Heart right ventricle (tissue), 16 donors: ENCODE measurements at regions not wholly inside any gene's neighbourhood (a gene's known extent, or its start where the extent isn't known, plus 50 kb on each side); places are given as distances from the start of the nearest gene placed in this dataset.
"Not testable (repeated sequence)": the region's sequence is repeated elsewhere in the genome, so short reads cannot be mapped to it uniquely, and the experiment has no call there.

Experiments
- ATAC-seq, 8 donors: fragments of 200-7000 bp; cut with Tn5 transposase; one replicate each; pipeline ENCODE4 v1.9.1; 2020; ENCODE audit warnings: mild to moderate bottlenecking in 8 of 8, moderate library complexity in 8 of 8, moderate number of reproducible peaks in 1 of 8
- DNase-seq, 2 donors: peaks; one replicate each; pipeline ENCODE4 v3.0.0-alpha.2; 2020
- H3K27ac ChIP-seq, 10 donors: fragments of 200-600 bp; sonication (generic) in 2 of 10; one replicate each; pipeline versions ENCODE4 v1.5.0 to v1.8.0; 2020 to 2022; ENCODE audit warnings: mild to moderate bottlenecking in 3 of 10
- H3K27me3 ChIP-seq, 7 donors: fragments of 200-600 bp; one replicate each; pipeline ENCODE4 v1.8.0; 2021 to 2022; ENCODE audit warnings: mild to moderate bottlenecking in 2 of 7
- H3K36me3 ChIP-seq, 9 donors: fragments of 200-600 bp; sonication (generic) in 1 of 9; one replicate each; pipeline versions ENCODE4 v1.5.0 to v1.8.0; 2020 to 2022; ENCODE audit warnings: mild to moderate bottlenecking in 2 of 9
- H3K4me1 ChIP-seq, 9 donors: fragments of 200-600 bp; sonication (generic) in 1 of 9; one replicate each; pipeline versions ENCODE4 v1.5.0 to v1.8.0; 2020 to 2022; ENCODE audit warnings: mild to moderate bottlenecking in 4 of 9
- H3K4me3 ChIP-seq, 10 donors: fragments of 200-600 bp; sonication (generic) in 2 of 10; one replicate each; pipeline versions ENCODE4 v1.5.0 to v1.8.0; 2020 to 2022; ENCODE audit warnings: mild to moderate bottlenecking in 7 of 10, moderate library complexity in 2 of 10
- H3K9me3 ChIP-seq, 11 donors: fragments of 200-600 bp in 10 of 11; sonication (generic) in 2 of 11; one replicate each; pipeline versions ENCODE4 v1.5.0 to v1.8.0; 2013 to 2022; ENCODE audit warnings: mild to moderate bottlenecking in 2 of 11, control low read depth in 1 of 11, moderate library complexity in 1 of 11
- CTCF ChIP-seq, 9 donors: fragments of 200-600 bp; sonication (generic) in 2 of 9; IDR thresholded peaks; one replicate each; pipeline versions ENCODE4 v1.5.0 to v1.8.0; 2021 to 2022; ENCODE audit warnings: antibody characterized with exemption in 9 of 9, mild to moderate bottlenecking in 5 of 9, moderate library complexity in 1 of 9
- WGBS, 2 donors: extraction: QIAGEN DNeasy Blood & Tissue Kit; methylation state at CpG; one replicate each; pipeline ENCODE4 v1.1.7; 2013; ENCODE audit warnings: inconsistent platforms in 1 of 2; 5-methylcytosine and 5-hydroxymethylcytosine counted together
- intact Hi-C, 10 donors: fragments of 100-400 bp; cut with DNase I; formaldehyde crosslinking; loops; one replicate each; pipeline versions ENCODE4 v1.11.1 to v1.14.2; 2022
- donor health status: Arrhythmogenic right ventricular cardiomyopathy.
- donor health status: ischemic (EF 13 %, LVEDD 7.1; RV severe dilation, severe dysfunction).
- donor health status: healthy with polysubstance abuse.
- donor health status: DM: no; HTN: yes; CAD: no.
- donor health status: DM: no; HTN: no; CAD: no.
- donor health status: ischemic (EF 25% LVEDD 6.9; RV normal size, moderate dysfunction).
- donor health status: ischemic (EF 25% LVEDD 5.7; RV mildly dilated, moderate dysfunction).
- donor health status: healthy.
- donor health status: DM: yes; HTN: yes; CAD: no.
- donor health status: Ischemic cardiomyopathy.
- donor health status: ischemic (EF 35%, LVEDD 5.7; RV mildly dilated, moderate dysfunction).
- donor health status: nonischemic (EF 11% LVEDD 7.7; RV severe dilation, severe dysfunction).
- donor health status: DM: yes; HTN: yes; CAD: no.
- donor health status: PGD.
- donor health status: ischemic (EF 29% LVEDD 5.4; RV normal size, mild dysfunction).
- donor health status: nonischemic (EF 23%, LVEDD 6.1; RV moderate dilation, normal function).

GRCh38 chr2:31765078-31765945, 184.6 kb upstream of the SRD5A2 start:
- intact Hi-C loops: no loop called here
- ATAC-seq (no peak), DNase-seq (no peak)
- peaks cover 0 to 8% (median 0%) of the 10 kb centered on the region in 11 donors for H3K9me3 ChIP-seq
- no peak overlapping the region for H3K4me3 ChIP-seq
- 50 to 55% methylated on average over 2 of the region's 2 CpGs for WGBS, 2 donors
- H3K27me3 ChIP-seq: no peaks in the 10 kb centered on the region
- H3K4me1 ChIP-seq: no peaks in the 10 kb centered on the region
- H3K36me3 ChIP-seq: no peaks in the 10 kb centered on the region
- H3K27ac ChIP-seq: no peak overlapping the region
- no peak for TF ChIP-seq CTCF (IDR thresholded peaks at IDR 0.05)

- H3K9me3 ChIP-seq: peaks cover 0 to 17% (median 0%) of the 10 kb centered on the region in 11 donors
- no peak for DNase-seq
- no peak for ATAC-seq
- no peaks in the 10 kb centered on the region for H3K4me1 ChIP-seq
- H3K4me3 ChIP-seq: no peak overlapping the region
- H3K27me3 ChIP-seq: no peaks in the 10 kb centered on the region
- intact Hi-C loops: no loop called here
- H3K36me3 ChIP-seq: no peaks in the 10 kb centered on the region
- 74 to 80% methylated on average over 2 of the region's 2 CpGs for WGBS, 2 donors
- H3K27ac ChIP-seq: no peak overlapping the region
- TF ChIP-seq CTCF (IDR thresholded peaks at IDR 0.05): no peak
Measured at GRCh38 chr2:31764169-31764568, 183.4 kb upstream of the SRD5A2 start.

- Histone ChIP-seq H3K36me3 (no peaks in the 10 kb centered on the region), H3K9me3 (peaks cover 0 to 17% (median 0%) of the 10 kb centered on the region in 11 donors), H3K27me3 (no peaks in the 10 kb centered on the region), H3K27ac (no peak overlapping the region), H3K4me1 (no peaks in the 10 kb centered on the region), H3K4me3 (no peak overlapping the region)
- no peak for DNase-seq
- intact Hi-C loops: no loop called here
- TF ChIP-seq CTCF (IDR thresholded peaks at IDR 0.05): no peak
- 37 to 45% methylated on average over 2 of the region's 2 CpGs for WGBS, 2 donors
- ATAC-seq: no peak
Measured at GRCh38 chr2:31762085-31762484, 181.3 kb upstream of the SRD5A2 start.

GRCh38 chr2:31757351-31757750, 176.6 kb upstream of the SRD5A2 start:
- H3K4me3 ChIP-seq, H3K27me3 ChIP-seq, DNase-seq, H3K36me3 ChIP-seq, H3K4me1 ChIP-seq, intact Hi-C loops, ATAC-seq, H3K27ac ChIP-seq: not testable (repeated sequence)
- WGBS, 2 donors: 90 to 93% methylated on average over 2 of the region's 2 CpGs
- H3K9me3 ChIP-seq: peaks cover 0 to 41% (median 4%) of the 10 kb centered on the region in 11 donors

- H3K4me1 ChIP-seq, intact Hi-C loops, ATAC-seq, H3K36me3 ChIP-seq, H3K4me3 ChIP-seq, H3K27ac ChIP-seq, H3K27me3 ChIP-seq, DNase-seq: not testable (repeated sequence)
- 89 to 92% methylated on average over 12 to 13 of the region's 13 CpGs for WGBS, 2 donors
- H3K9me3 ChIP-seq: peaks cover 0 to 37% (median 3%) of the 10 kb centered on the region in 11 donors
Measured at GRCh38 chr2:31748746-31749145, 168.0 kb upstream of the SRD5A2 start.
